ENCODE measurements at regions not wholly inside any gene's neighbourhood (a gene's known extent, or its start where the extent isn't known, plus 50 kb on each side); places are given as distances from the start of the nearest gene placed in this dataset.

GRCh38 chr5:165244407-165244806 lies 1739.0 kb downstream of the MAT2B start:
- Histone ChIP-seq H3K4me3 (no peak overlapping the region), H3K4me1 (no peaks in the 10 kb centered on the region), H3K9me3 (no peaks in the 10 kb centered on the region), H3K27me3 (no peaks in the 10 kb centered on the region), H3K36me3 (no peaks in the 10 kb centered on the region), H3K27ac (no peak overlapping the region)
- in situ Hi-C loops (cut with MboI; ENCODE audit: low sequenced_read_pairs in 4 of 4) (no loop called here), intact Hi-C loops (cut with DNase I; ENCODE audit: low total_unique reads) (no loop called here)
- no peak for ATAC-seq
- no peak for DNase-seq
- TF ChIP-seq CTCF (IDR thresholded peaks at IDR 0.05 in 4 of 5, conservative IDR thresholded peaks at IDR 0.05 in 1 of 5) = no peak
- TF ChIP-seq POLR2A (IDR thresholded peaks at IDR 0.05) = no peak

GRCh38 chr5:165258197-165258771 lies 1752.9 kb downstream of the MAT2B start:
- H3K27me3 ChIP-seq = no peaks in the 10 kb centered on the region
- intact Hi-C loops (cut with DNase I; ENCODE audit: low total_unique reads) = no loop called here
- DNase-seq (no peak), ATAC-seq (no peak)
- no peaks in the 10 kb centered on the region for H3K9me3 ChIP-seq
- in situ Hi-C loops (cut with MboI; ENCODE audit: low sequenced_read_pairs in 4 of 4) = no loop called here
- no peaks in the 10 kb centered on the region for H3K4me1 ChIP-seq
- no peaks in the 10 kb centered on the region for H3K36me3 ChIP-seq
- no peak overlapping the region for H3K27ac ChIP-seq
- no peak overlapping the region for H3K4me3 ChIP-seq
- TF ChIP-seq CTCF (IDR thresholded peaks at IDR 0.05 in 4 of 5, conservative IDR thresholded peaks at IDR 0.05 in 1 of 5) = no peak
- no peak for TF ChIP-seq POLR2A (IDR thresholded peaks at IDR 0.05)

- intact Hi-C loops (cut with DNase I; ENCODE audit: low total_unique reads) = no loop called here
- in situ Hi-C loops (cut with MboI; ENCODE audit: low sequenced_read_pairs in 4 of 4) = no loop called here
- DNase-seq (no peak), ATAC-seq (no peak)
- Histone ChIP-seq H3K36me3 (no peaks in the 10 kb centered on the region), H3K27ac (no peak overlapping the region), H3K9me3 (no peaks in the 10 kb centered on the region), H3K27me3 (no peaks in the 10 kb centered on the region), H3K4me1 (no peaks in the 10 kb centered on the region), H3K4me3 (no peak overlapping the region)
- TF ChIP-seq CTCF (IDR thresholded peaks at IDR 0.05 in 4 of 5, conservative IDR thresholded peaks at IDR 0.05 in 1 of 5) (no peak), POLR2A (IDR thresholded peaks at IDR 0.05) (no peak)
Measured at GRCh38 chr5:165260426-165260825, 1755.0 kb downstream of the MAT2B start.

GRCh38 chr5:165263536-165263935 lies 1758.1 kb downstream of the MAT2B start:
- Histone ChIP-seq H3K4me3 (no peak overlapping the region), H3K27me3 (no peaks in the 10 kb centered on the region), H3K9me3 (no peaks in the 10 kb centered on the region), H3K4me1 (no peaks in the 10 kb centered on the region), H3K27ac (no peak overlapping the region), H3K36me3 (no peaks in the 10 kb centered on the region)
- DNase-seq = no peak
- ATAC-seq = no peak
- in situ Hi-C loops (cut with MboI; ENCODE audit: low sequenced_read_pairs in 4 of 4) (no loop called here), intact Hi-C loops (cut with DNase I; ENCODE audit: low total_unique reads) (no loop called here)
- TF ChIP-seq CTCF (IDR thresholded peaks at IDR 0.05 in 4 of 5, conservative IDR thresholded peaks at IDR 0.05 in 1 of 5) (no peak), POLR2A (IDR thresholded peaks at IDR 0.05) (no peak)

GRCh38 chr5:165266939-165267338 lies 1761.5 kb downstream of the MAT2B start:
- no peaks in the 10 kb centered on the region for H3K4me1 ChIP-seq
- H3K27ac ChIP-seq = no peak overlapping the region
- H3K9me3 ChIP-seq = no peaks in the 10 kb centered on the region
- no peaks in the 10 kb centered on the region for H3K27me3 ChIP-seq
- H3K4me3 ChIP-seq = no peak overlapping the region
- TF ChIP-seq POLR2A (IDR thresholded peaks at IDR 0.05) = no peak
- TF ChIP-seq CTCF (IDR thresholded peaks at IDR 0.05 in 4 of 5, conservative IDR thresholded peaks at IDR 0.05 in 1 of 5) = no peak
- intact Hi-C loops (cut with DNase I; ENCODE audit: low total_unique reads) = no loop called here
- no peaks in the 10 kb centered on the region for H3K36me3 ChIP-seq
- in situ Hi-C loops (cut with MboI; ENCODE audit: low sequenced_read_pairs in 4 of 4) = no loop called here
- ATAC-seq (no peak), DNase-seq (no peak)

Measured in gastrocnemius medialis (tissue), 4 donors.